ENCODE measurements at regions not wholly inside any gene's neighbourhood (a gene's known extent, or its start where the extent isn't known, plus 50 kb on each side); places are given as distances from the start of the nearest gene placed in this dataset.

GRCh38 chr12:124422142-124422569 lies 127.3 kb downstream of the RFLNA start:
- TF ChIP-seq CTCF (IDR thresholded peaks at IDR 0.05) (no peak), POLR2A (IDR thresholded peaks at IDR 0.05) (no peak)

All from right lobe of liver (tissue), 4 donors.